ENCODE measurements at regions not wholly inside any gene's neighbourhood (a gene's known extent, or its start where the extent isn't known, plus 50 kb on each side); places are given as distances from the start of the nearest gene placed in this dataset.
A peak's percentile ranks its signal among the peaks of the same experiment; 100 is the strongest.

DNA sequence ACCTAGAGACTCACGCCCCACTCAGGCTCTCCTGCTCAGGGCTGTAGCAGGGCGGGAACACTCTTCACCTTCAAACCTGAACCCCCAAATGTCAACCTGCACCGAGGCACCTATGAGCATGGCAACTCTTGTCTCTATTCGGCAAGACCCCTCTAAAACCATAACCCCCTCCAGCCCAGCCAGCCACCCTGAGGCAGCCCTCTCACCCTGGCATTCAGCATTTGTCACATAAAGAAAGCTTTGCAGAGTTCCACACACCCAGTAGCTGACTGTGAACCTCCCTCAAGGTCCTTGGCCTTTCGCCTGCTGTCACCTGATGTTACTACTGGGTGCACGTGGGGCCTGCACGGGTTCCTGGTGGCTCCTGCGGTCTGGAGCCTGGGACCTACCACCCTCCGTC, 97.2 kb upstream of the ALKAL2 start:
- no peak for DNase-seq
- Histone ChIP-seq H3K14ac (ENCODE audit: low read length) (no peak overlapping the region), H3K27ac (ENCODE audit: low read depth, low read length) (no peak overlapping the region), H4K8ac (ENCODE audit: low read depth, low read length) (no peak overlapping the region), H4K91ac (ENCODE audit: low read depth, low read length) (no peak overlapping the region), H2BK12ac (ENCODE audit: low read length) (no peak overlapping the region), H3K79me2 (ENCODE audit: control insufficient read depth, insufficient read depth, low read length, poor library complexity) (no peaks in the 10 kb centered on the region), H3K27me3 (ENCODE audit: insufficient read depth, low read length) (no peaks in the 10 kb centered on the region), H2AFZ (ENCODE audit: insufficient read depth, low read length, poor library complexity) (no peak overlapping the region), H3K18ac (ENCODE audit: low read length) (no peak overlapping the region), H4K12ac (ENCODE audit: low read depth, low read length) (no peak overlapping the region), H3K4me1 (ENCODE audit: control insufficient read depth in 1 of 2, insufficient read depth in 2 of 2, low read length in 2 of 2) (no peaks in the 10 kb centered on the region), H3K4me2 (ENCODE audit: low read length) (no peak overlapping the region), H3K9ac (ENCODE audit: low read length) (no peak overlapping the region), H3K9me3 (ENCODE audit: insufficient read depth, low read depth, low read length) (no peaks in the 10 kb centered on the region), H3K4me3 (ENCODE audit: low read depth, low read length) (no peak overlapping the region), H2BK120ac (ENCODE audit: insufficient read depth, low read length, poor library complexity) (no peak overlapping the region), H3K4ac (ENCODE audit: low read depth, low read length) (no peak overlapping the region), H3K36me3 (ENCODE audit: control insufficient read depth in 1 of 2, insufficient read depth in 2 of 2, low read length in 2 of 2) (no peaks in the 10 kb centered on the region), H3K79me1 (ENCODE audit: low read length) (no peaks in the 10 kb centered on the region), H2AK5ac (ENCODE audit: low read length) (no peak overlapping the region), H3K23ac (ENCODE audit: low read length) (no peak overlapping the region), H2BK5ac (ENCODE audit: low read depth, low read length, poor library complexity) (no peak overlapping the region)
- WGBS (ENCODE audit: extremely low coverage, insufficient coverage, insufficient read length): no CpG with 5 or more reads among the region's 9 CpGs

DNA sequence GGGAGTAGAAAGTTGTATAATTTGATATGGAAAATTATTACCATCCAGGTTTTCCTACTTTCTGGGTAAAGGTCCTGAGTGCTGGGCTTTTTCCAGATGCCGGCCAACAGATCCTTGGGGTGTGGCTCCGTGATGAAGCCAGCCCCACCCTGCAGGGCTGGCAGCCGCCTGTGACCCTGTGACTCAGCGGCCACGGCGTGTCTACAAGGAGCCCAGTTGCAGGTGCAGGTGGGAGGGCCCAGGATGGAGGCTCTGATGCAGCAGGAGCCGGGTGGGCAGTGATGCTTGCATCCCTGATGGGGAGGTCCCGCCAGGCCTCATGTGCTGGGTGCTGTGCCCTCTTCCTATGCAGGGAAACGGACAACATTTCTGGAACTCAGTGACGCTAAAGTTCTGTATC, 96.0 kb upstream of the ALKAL2 start:
- DNase-seq: no peak
- no peak overlapping the region for H3K18ac ChIP-seq (ENCODE audit: low read length)
- H3K4me3 ChIP-seq (ENCODE audit: low read depth, low read length): no peak overlapping the region
- no peak overlapping the region for H4K12ac ChIP-seq (ENCODE audit: low read depth, low read length)
- no peaks in the 10 kb centered on the region for H3K9me3 ChIP-seq (ENCODE audit: insufficient read depth, low read depth, low read length)
- no peak overlapping the region for H3K14ac ChIP-seq (ENCODE audit: low read length)
- H4K91ac ChIP-seq (ENCODE audit: low read depth, low read length): no peak overlapping the region
- H2AK5ac ChIP-seq (ENCODE audit: low read length): no peak overlapping the region
- no peaks in the 10 kb centered on the region for H3K79me1 ChIP-seq (ENCODE audit: low read length)
- no peaks in the 10 kb centered on the region for H3K4me1 ChIP-seq (ENCODE audit: control insufficient read depth in 1 of 2, insufficient read depth in 2 of 2, low read length in 2 of 2)
- H2BK12ac ChIP-seq (ENCODE audit: low read length): no peak overlapping the region
- no peak overlapping the region for H4K8ac ChIP-seq (ENCODE audit: low read depth, low read length)
- no peaks in the 10 kb centered on the region for H3K27me3 ChIP-seq (ENCODE audit: insufficient read depth, low read length)
- H2AFZ ChIP-seq (ENCODE audit: insufficient read depth, low read length, poor library complexity): no peak overlapping the region
- no peak overlapping the region for H3K9ac ChIP-seq (ENCODE audit: low read length)
- H2BK120ac ChIP-seq (ENCODE audit: insufficient read depth, low read length, poor library complexity): no peak overlapping the region
- H3K4ac ChIP-seq (ENCODE audit: low read depth, low read length): no peak overlapping the region
- H3K27ac ChIP-seq (ENCODE audit: low read depth, low read length): no peak overlapping the region
- no peak overlapping the region for H2BK5ac ChIP-seq (ENCODE audit: low read depth, low read length, poor library complexity)
- H3K23ac ChIP-seq (ENCODE audit: low read length): no peak overlapping the region
- WGBS (ENCODE audit: extremely low coverage, insufficient coverage, insufficient read length): no CpG with 5 or more reads among the region's 10 CpGs
- H3K79me2 ChIP-seq (ENCODE audit: control insufficient read depth, insufficient read depth, low read length, poor library complexity): no peaks in the 10 kb centered on the region
- H3K4me2 ChIP-seq (ENCODE audit: low read length): no peak overlapping the region
- H3K36me3 ChIP-seq (ENCODE audit: control insufficient read depth in 1 of 2, insufficient read depth in 2 of 2, low read length in 2 of 2): no peaks in the 10 kb centered on the region

DNA sequence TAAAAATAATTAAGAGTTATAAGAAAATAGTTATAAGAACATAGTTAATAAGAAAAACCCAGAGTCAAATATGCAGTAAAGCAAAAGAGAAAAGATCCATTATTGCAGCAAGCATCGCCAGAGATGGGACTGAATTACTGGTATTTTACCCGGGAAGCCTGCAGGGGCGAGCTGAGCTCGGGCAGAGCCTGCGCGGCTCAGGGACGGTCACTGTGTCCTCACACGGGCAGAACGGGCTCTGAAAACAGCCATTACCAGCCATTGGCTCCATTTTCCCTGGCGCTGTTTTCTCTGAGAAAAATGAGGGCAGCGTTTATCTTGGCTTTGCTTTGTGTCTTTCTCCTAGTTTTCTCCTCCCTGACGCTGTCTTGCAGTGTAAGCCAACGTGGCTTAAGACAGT, 95.3 kb upstream of the ALKAL2 start:
- H3K79me2 ChIP-seq (ENCODE audit: control insufficient read depth, insufficient read depth, low read length, poor library complexity): no peaks in the 10 kb centered on the region
- H2AFZ ChIP-seq (ENCODE audit: insufficient read depth, low read length, poor library complexity): no peak overlapping the region
- peak in 1 of 2 donors; percentile 22 for DNase-seq
- H3K4me3 ChIP-seq (ENCODE audit: low read depth, low read length): no peak overlapping the region
- WGBS (ENCODE audit: extremely low coverage, insufficient coverage, insufficient read length): no CpG with 5 or more reads among the region's 13 CpGs
- H3K14ac ChIP-seq (ENCODE audit: low read length): no peak overlapping the region
- no peak overlapping the region for H4K12ac ChIP-seq (ENCODE audit: low read depth, low read length)
- no peaks in the 10 kb centered on the region for H3K4me1 ChIP-seq (ENCODE audit: control insufficient read depth in 1 of 2, insufficient read depth in 2 of 2, low read length in 2 of 2)
- no peak overlapping the region for H4K8ac ChIP-seq (ENCODE audit: low read depth, low read length)
- H3K4ac ChIP-seq (ENCODE audit: low read depth, low read length): no peak overlapping the region
- H2BK5ac ChIP-seq (ENCODE audit: low read depth, low read length, poor library complexity): no peak overlapping the region
- H3K9me3 ChIP-seq (ENCODE audit: insufficient read depth, low read depth, low read length): no peaks in the 10 kb centered on the region
- no peak overlapping the region for H2BK12ac ChIP-seq (ENCODE audit: low read length)
- H3K27me3 ChIP-seq (ENCODE audit: insufficient read depth, low read length): no peaks in the 10 kb centered on the region
- H4K91ac ChIP-seq (ENCODE audit: low read depth, low read length): no peak overlapping the region
- no peak overlapping the region for H2AK5ac ChIP-seq (ENCODE audit: low read length)
- no peak overlapping the region for H3K4me2 ChIP-seq (ENCODE audit: low read length)
- H3K9ac ChIP-seq (ENCODE audit: low read length): no peak overlapping the region
- no peaks in the 10 kb centered on the region for H3K36me3 ChIP-seq (ENCODE audit: control insufficient read depth in 1 of 2, insufficient read depth in 2 of 2, low read length in 2 of 2)
- no peaks in the 10 kb centered on the region for H3K79me1 ChIP-seq (ENCODE audit: low read length)
- no peak overlapping the region for H3K18ac ChIP-seq (ENCODE audit: low read length)
- no peak overlapping the region for H2BK120ac ChIP-seq (ENCODE audit: insufficient read depth, low read length, poor library complexity)
- no peak overlapping the region for H3K23ac ChIP-seq (ENCODE audit: low read length)
- no peak overlapping the region for H3K27ac ChIP-seq (ENCODE audit: low read depth, low read length)

DNA sequence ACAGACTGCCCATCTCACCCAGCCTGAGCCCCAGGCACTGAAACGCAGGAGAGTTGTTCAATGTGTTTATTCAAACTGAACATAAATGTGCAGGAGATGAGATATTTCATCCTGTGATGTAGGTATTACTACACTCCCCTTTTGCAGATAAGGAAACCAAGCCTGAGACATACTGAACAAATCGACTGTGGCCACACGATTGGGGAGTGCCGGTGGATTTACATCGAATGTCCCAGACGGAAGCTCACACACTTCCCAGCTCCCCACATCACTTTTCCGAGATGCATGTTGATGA, 94.8 kb upstream of the ALKAL2 start:
- H4K91ac ChIP-seq (ENCODE audit: low read depth, low read length): no peak overlapping the region
- H3K27ac ChIP-seq (ENCODE audit: low read depth, low read length): no peak overlapping the region
- no peak overlapping the region for H3K14ac ChIP-seq (ENCODE audit: low read length)
- H2AFZ ChIP-seq (ENCODE audit: insufficient read depth, low read length, poor library complexity): no peak overlapping the region
- no peak overlapping the region for H2BK12ac ChIP-seq (ENCODE audit: low read length)
- no peak overlapping the region for H3K23ac ChIP-seq (ENCODE audit: low read length)
- H4K8ac ChIP-seq (ENCODE audit: low read depth, low read length): no peak overlapping the region
- WGBS (ENCODE audit: extremely low coverage, insufficient coverage, insufficient read length): no CpG with 5 or more reads among the region's 7 CpGs
- H3K79me2 ChIP-seq (ENCODE audit: control insufficient read depth, insufficient read depth, low read length, poor library complexity): no peaks in the 10 kb centered on the region
- no peak overlapping the region for H3K9ac ChIP-seq (ENCODE audit: low read length)
- H4K12ac ChIP-seq (ENCODE audit: low read depth, low read length): no peak overlapping the region
- no peak overlapping the region for H3K18ac ChIP-seq (ENCODE audit: low read length)
- no peak overlapping the region for H2BK5ac ChIP-seq (ENCODE audit: low read depth, low read length, poor library complexity)
- no peak overlapping the region for H3K4ac ChIP-seq (ENCODE audit: low read depth, low read length)
- H3K4me1 ChIP-seq (ENCODE audit: control insufficient read depth in 1 of 2, insufficient read depth in 2 of 2, low read length in 2 of 2): no peaks in the 10 kb centered on the region
- H3K27me3 ChIP-seq (ENCODE audit: insufficient read depth, low read length): no peaks in the 10 kb centered on the region
- H3K9me3 ChIP-seq (ENCODE audit: insufficient read depth, low read depth, low read length): no peaks in the 10 kb centered on the region
- no peak overlapping the region for H2AK5ac ChIP-seq (ENCODE audit: low read length)
- H3K4me2 ChIP-seq (ENCODE audit: low read length): no peak overlapping the region
- no peak overlapping the region for H2BK120ac ChIP-seq (ENCODE audit: insufficient read depth, low read length, poor library complexity)
- H3K36me3 ChIP-seq (ENCODE audit: control insufficient read depth in 1 of 2, insufficient read depth in 2 of 2, low read length in 2 of 2): no peaks in the 10 kb centered on the region
- no peak overlapping the region for H3K4me3 ChIP-seq (ENCODE audit: low read depth, low read length)
- no peak for DNase-seq
- no peaks in the 10 kb centered on the region for H3K79me1 ChIP-seq (ENCODE audit: low read length)
